ENCODE measurements at regions not wholly inside any gene's neighbourhood (a gene's known extent, or its start where the extent isn't known, plus 50 kb on each side); places are given as distances from the start of the nearest gene placed in this dataset.
"Not testable (repeated sequence)": the region's sequence is repeated elsewhere in the genome, so short reads cannot be mapped to it uniquely, and the experiment has no call there.

GRCh38 chr20:29753879-29754278 is 1503.6 kb upstream of the DEFB115 start:
- DNase-seq; H3K4me1 ChIP-seq (ENCODE audit: control insufficient read depth, insufficient read depth, low read length); H3K79me1 ChIP-seq (ENCODE audit: low read depth in 1 of 2, low read length in 2 of 2); H2BK20ac ChIP-seq (ENCODE audit: low read depth, low read length); H3K9me1 ChIP-seq (ENCODE audit: insufficient read depth, low read length); H3K27me3 ChIP-seq (ENCODE audit: control insufficient read depth, insufficient read depth, low read length); H4K20me1 ChIP-seq (ENCODE audit: insufficient read depth, low read length); H2AK9ac ChIP-seq (replicated peaks; ENCODE audit: low read depth, low read length, poor library complexity); H3K4me2 ChIP-seq (ENCODE audit: low read depth, low read length); H3K4me3 ChIP-seq (ENCODE audit: insufficient read depth, low read depth, low read length); H4K5ac ChIP-seq (ENCODE audit: low read depth, low read length); H3K9ac ChIP-seq (ENCODE audit: low read depth, low read length); H2AK5ac ChIP-seq (ENCODE audit: low read depth, low read length); H3K18ac ChIP-seq (ENCODE audit: low read depth, low read length); ATAC-seq (ENCODE audit: low read depth); H2AFZ ChIP-seq (replicated peaks; ENCODE audit: low read length, poor library complexity); H2BK120ac ChIP-seq (ENCODE audit: low read depth, low read length); H2BK15ac ChIP-seq (ENCODE audit: low read depth, low read length); H3K27ac ChIP-seq (ENCODE audit: insufficient read depth, low read length); POLR2A ChIA-PET (ENCODE audit: unreplicated experiment); H4K8ac ChIP-seq (ENCODE audit: low read depth in 2 of 2, low read length in 2 of 2); intact Hi-C loops (cut with micrococcal nuclease); CTCF ChIA-PET; dilution Hi-C loops (cut with HindIII; ENCODE audit: low sequenced_read_pairs, unreplicated experiment); H3K56ac ChIP-seq (ENCODE audit: extremely low read depth, insufficient read depth, low read length); in situ Hi-C loops (cut with MboI; ENCODE audit: low sequenced_read_pairs); H3K23ac ChIP-seq (ENCODE audit: low read depth, low read length); H3K4ac ChIP-seq (ENCODE audit: low read depth, low read length); H3K36me3 ChIP-seq (ENCODE audit: control insufficient read depth, insufficient read depth, low read length); H3K14ac ChIP-seq (replicated peaks; ENCODE audit: low read depth, low read length); H3K9me3 ChIP-seq (ENCODE audit: control insufficient read depth, insufficient read depth, low read length); H2BK5ac ChIP-seq (ENCODE audit: low read depth, low read length, poor library complexity, severe bottlenecking); BruUV-seq (replicated peaks); H4K91ac ChIP-seq (ENCODE audit: insufficient read depth, low read depth, low read length): not testable (repeated sequence)
- WGBS, 2 experiments (ENCODE audit: extremely low coverage in 2 of 2, insufficient read length in 1 of 2): 67% methylated on average over 6 of the region's 19 CpGs; no CpG with 5 or more reads in 1 of the 2 experiments

- in situ Hi-C loops (cut with MboI; ENCODE audit: low sequenced_read_pairs); H2AK9ac ChIP-seq (replicated peaks; ENCODE audit: low read depth, low read length, poor library complexity); H3K4ac ChIP-seq (ENCODE audit: low read depth, low read length); H3K4me1 ChIP-seq (ENCODE audit: control insufficient read depth, insufficient read depth, low read length); H3K9me1 ChIP-seq (ENCODE audit: insufficient read depth, low read length); dilution Hi-C loops (cut with HindIII; ENCODE audit: low sequenced_read_pairs, unreplicated experiment); H3K4me2 ChIP-seq (ENCODE audit: low read depth, low read length); H2BK15ac ChIP-seq (ENCODE audit: low read depth, low read length); H3K56ac ChIP-seq (ENCODE audit: extremely low read depth, insufficient read depth, low read length); H2BK5ac ChIP-seq (ENCODE audit: low read depth, low read length, poor library complexity, severe bottlenecking); H3K79me1 ChIP-seq (ENCODE audit: low read depth in 1 of 2, low read length in 2 of 2); H3K18ac ChIP-seq (ENCODE audit: low read depth, low read length); BruUV-seq (replicated peaks); CTCF ChIA-PET; POLR2A ChIA-PET (ENCODE audit: unreplicated experiment); H4K91ac ChIP-seq (ENCODE audit: insufficient read depth, low read depth, low read length); H3K9ac ChIP-seq (ENCODE audit: low read depth, low read length); ATAC-seq (ENCODE audit: low read depth); H4K8ac ChIP-seq (ENCODE audit: low read depth in 2 of 2, low read length in 2 of 2); H4K20me1 ChIP-seq (ENCODE audit: insufficient read depth, low read length); H2AFZ ChIP-seq (replicated peaks; ENCODE audit: low read length, poor library complexity); H3K14ac ChIP-seq (replicated peaks; ENCODE audit: low read depth, low read length); intact Hi-C loops (cut with micrococcal nuclease); H3K27me3 ChIP-seq (ENCODE audit: control insufficient read depth, insufficient read depth, low read length); DNase-seq; H4K5ac ChIP-seq (ENCODE audit: low read depth, low read length); H3K27ac ChIP-seq (ENCODE audit: insufficient read depth, low read length); H2BK120ac ChIP-seq (ENCODE audit: low read depth, low read length); H3K4me3 ChIP-seq (ENCODE audit: insufficient read depth, low read depth, low read length); H2AK5ac ChIP-seq (ENCODE audit: low read depth, low read length); H3K36me3 ChIP-seq (ENCODE audit: control insufficient read depth, insufficient read depth, low read length); H3K23ac ChIP-seq (ENCODE audit: low read depth, low read length); H3K9me3 ChIP-seq (ENCODE audit: control insufficient read depth, insufficient read depth, low read length); H2BK20ac ChIP-seq (ENCODE audit: low read depth, low read length): not testable (repeated sequence)
- WGBS, 2 experiments (ENCODE audit: extremely low coverage in 2 of 2, insufficient read length in 1 of 2): 60% methylated on average over 1 of the region's 4 CpGs; no CpG with 5 or more reads in 1 of the 2 experiments
These were observed 1501.5 kb upstream of the DEFB115 start for GRCh38 chr20:29755854-29756498.

Measured in IMR-90 (cell line).